Prostate gland (tissue), 2 donors: ENCODE measurements at regions not wholly inside any gene's neighbourhood (a gene's known extent, or its start where the extent isn't known, plus 50 kb on each side); places are given as distances from the start of the nearest gene placed in this dataset.

Experiments used
- DNase-seq: peaks from one replicate; pipeline ENCODE4 v3.0.0-alpha.2; 2019; ENCODE audit warnings: low spot score
- H3K27ac ChIP-seq, 2 donors: fragments of 200-600 bp; sonication (generic); 2 replicates each; pipeline ENCODE4 v1.5.1; 2017 to 2019
- H3K27me3 ChIP-seq: fragments of 200-600 bp; sonication (generic); replicated peaks from 2 replicates; pipeline ENCODE4 v1.5.1; 2019; ENCODE audit not compliant: insufficient read depth
- H3K36me3 ChIP-seq, 2 donors: fragments of 200-600 bp; sonication (generic); 1 replicate in 1 of 2; 2 replicates in 1 of 2; pipeline versions ENCODE4 v1.5.1 to v1.8.1; 2017 to 2019
- H3K4me1 ChIP-seq: fragments of 200-600 bp; sonication (generic); replicated peaks from 2 replicates; pipeline ENCODE4 v1.5.1; 2019
- H3K4me3 ChIP-seq, 2 donors: fragments of 200-600 bp; sonication (generic); 2 replicates each; pipeline ENCODE4 v1.5.1; 2017 to 2019
- H3K9me3 ChIP-seq: fragments of 200-600 bp; sonication (generic); 2 replicates; pipeline ENCODE4 v1.5.1; 2017
- CTCF ChIP-seq, 4 experiments: fragments of 200-600 bp in 2 of 4; fragments of 450-650 bp in 2 of 4; sonication (generic) in 2 of 4; IDR thresholded peaks; 1 replicate in 3 of 4; 2 replicates in 1 of 4; pipeline ENCODE4 v1.5.1; 2016 to 2019; ENCODE audit warnings: antibody characterized with exemption in 4 of 4, mild to moderate bottlenecking in 2 of 4, moderate library complexity in 2 of 4
- POLR2A ChIP-seq: fragments of 450-650 bp; IDR thresholded peaks from one replicate; pipeline ENCODE4 v1.6.1; 2016; ENCODE audit warnings: antibody characterized with exemption, mild to moderate bottlenecking
- POLR2AphosphoS5 ChIP-seq: sonication (generic); formaldehyde crosslinking; IDR thresholded peaks from one replicate; pipeline ENCODE4 v1.6.1; 2017; ENCODE audit warnings: antibody characterized with exemption
- WGBS: methylation state at CpG from one replicate; pipeline ENCODE4 v1.1.5; 2018; 5-methylcytosine and 5-hydroxymethylcytosine counted together
- intact Hi-C: fragments of 100-400 bp; cut with DNase I; formaldehyde crosslinking; loops from one replicate; pipeline ENCODE4 v1.14.2; 2022

GRCh38 chr9:107881626-107882300 lies 392.2 kb upstream of the KLF4 start:
- Histone ChIP-seq H3K4me1 (no peaks in the 10 kb centered on the region), H3K27me3 (no peaks in the 10 kb centered on the region), H3K27ac (no peak overlapping the region), H3K9me3 (no peaks in the 10 kb centered on the region), H3K4me3 (no peak overlapping the region), H3K36me3 (no peaks in the 10 kb centered on the region)
- 62% methylated on average over 2 of the region's 2 CpGs for WGBS
- DNase-seq: no peak
- no peak for TF ChIP-seq CTCF (IDR thresholded peaks at IDR 0.05)
- no peak for TF ChIP-seq POLR2AphosphoS5
- no peak for TF ChIP-seq POLR2A
- intact Hi-C loops: no loop called here

- H3K4me1 ChIP-seq: no peaks in the 10 kb centered on the region
- intact Hi-C loops: no loop called here
- H3K27me3 ChIP-seq: no peaks in the 10 kb centered on the region
- H3K9me3 ChIP-seq: no peaks in the 10 kb centered on the region
- no peaks in the 10 kb centered on the region for H3K36me3 ChIP-seq
- TF ChIP-seq CTCF (IDR thresholded peaks at IDR 0.05): no peak
- TF ChIP-seq POLR2AphosphoS5: no peak
- no peak overlapping the region for H3K27ac ChIP-seq
- no peak overlapping the region for H3K4me3 ChIP-seq
- no peak for DNase-seq
- WGBS: 94% methylated on average over 2 of the region's 2 CpGs
Observed at GRCh38 chr9:107878462-107878861, 388.9 kb upstream of the KLF4 start.

- 92% methylated on average over 9 of the region's 9 CpGs for WGBS
- intact Hi-C loops: no loop called here
- TF ChIP-seq POLR2A (no peak), CTCF (IDR thresholded peaks at IDR 0.05) (no peak), POLR2AphosphoS5 (no peak)
Observed at GRCh38 chr9:107875571-107875980, 386.0 kb upstream of the KLF4 start.

GRCh38 chr9:107874591-107875369 lies 385.2 kb upstream of the KLF4 start:
- WGBS: 70% methylated on average over 14 of the region's 14 CpGs
- TF ChIP-seq POLR2AphosphoS5: no peak
- no peak for TF ChIP-seq CTCF (IDR thresholded peaks at IDR 0.05)
- no peaks in the 10 kb centered on the region for H3K4me1 ChIP-seq
- H3K9me3 ChIP-seq: no peaks in the 10 kb centered on the region
- H3K27me3 ChIP-seq: no peaks in the 10 kb centered on the region
- no peak overlapping the region for H3K4me3 ChIP-seq
- intact Hi-C loops: no loop called here
- no peaks in the 10 kb centered on the region for H3K36me3 ChIP-seq
- H3K27ac ChIP-seq: no peak overlapping the region
- DNase-seq: no peak

More at GRCh38 chr9:107875571-107875980, 386.0 kb upstream of the KLF4 start:
- Histone ChIP-seq H3K36me3 (no peaks in the 10 kb centered on the region), H3K27me3 (no peaks in the 10 kb centered on the region), H3K9me3 (no peaks in the 10 kb centered on the region), H3K4me3 (no peak overlapping the region), H3K4me1 (no peaks in the 10 kb centered on the region), H3K27ac (no peak overlapping the region)
- no peak for DNase-seq

GRCh38 chr9:107874137-107874536 lies 384.6 kb upstream of the KLF4 start:
- H3K4me1 ChIP-seq: no peaks in the 10 kb centered on the region
- H3K36me3 ChIP-seq: no peaks in the 10 kb centered on the region
- H3K4me3 ChIP-seq: no peak overlapping the region
- TF ChIP-seq POLR2AphosphoS5: no peak
- TF ChIP-seq CTCF (IDR thresholded peaks at IDR 0.05): no peak
- no peak for TF ChIP-seq POLR2A
- intact Hi-C loops: no loop called here
- no peaks in the 10 kb centered on the region for H3K27me3 ChIP-seq
- DNase-seq: no peak
- no peak overlapping the region for H3K27ac ChIP-seq
- 95% methylated on average over 3 of the region's 3 CpGs for WGBS
- H3K9me3 ChIP-seq: no peaks in the 10 kb centered on the region
